Suprapubic skin (tissue), 4 donors: ENCODE measurements at regions not wholly inside any gene's neighbourhood (a gene's known extent, or its start where the extent isn't known, plus 50 kb on each side); places are given as distances from the start of the nearest gene placed in this dataset.

ENCODE experiments used
- EP300 ChIP-seq: sonication (generic); formaldehyde crosslinking; IDR thresholded peaks from one replicate; pipeline ENCODE4 v1.6.1; 2017; ENCODE audit warnings: antibody characterized with exemption
- POLR2A ChIP-seq, 2 donors: fragments of 450-650 bp; IDR thresholded peaks; one replicate each; pipeline ENCODE4 v1.6.1; 2017; ENCODE audit warnings: antibody characterized with exemption in 2 of 2, mild to moderate bottlenecking in 2 of 2, moderate library complexity in 2 of 2
- POLR2AphosphoS5 ChIP-seq, 3 donors: sonication (generic); formaldehyde crosslinking; IDR thresholded peaks; one replicate each; pipeline ENCODE4 v1.6.1; 2017; ENCODE audit warnings: antibody characterized with exemption in 3 of 3
- TF ChIP-seq, protein P1 (sequence below), 2 donors: fragments of 200-600 bp in 1 of 2; fragments of 450-650 bp in 1 of 2; sonication (generic) in 1 of 2; IDR thresholded peaks; one replicate each; pipeline ENCODE4 v1.5.1; 2016 to 2019; ENCODE audit warnings: antibody characterized with exemption in 2 of 2, mild to moderate bottlenecking in 1 of 2, moderate library complexity in 1 of 2

GRCh38 chr2:168355121-168355520 is 101.0 kb upstream of the CERS6 start:
- TF ChIP-seq POLR2A (IDR thresholded peaks at IDR 0.05) (no peak), POLR2AphosphoS5 (IDR thresholded peaks at IDR 0.05) (no peak), EP300 (no peak)
- TF ChIP-seq, protein P1, sequence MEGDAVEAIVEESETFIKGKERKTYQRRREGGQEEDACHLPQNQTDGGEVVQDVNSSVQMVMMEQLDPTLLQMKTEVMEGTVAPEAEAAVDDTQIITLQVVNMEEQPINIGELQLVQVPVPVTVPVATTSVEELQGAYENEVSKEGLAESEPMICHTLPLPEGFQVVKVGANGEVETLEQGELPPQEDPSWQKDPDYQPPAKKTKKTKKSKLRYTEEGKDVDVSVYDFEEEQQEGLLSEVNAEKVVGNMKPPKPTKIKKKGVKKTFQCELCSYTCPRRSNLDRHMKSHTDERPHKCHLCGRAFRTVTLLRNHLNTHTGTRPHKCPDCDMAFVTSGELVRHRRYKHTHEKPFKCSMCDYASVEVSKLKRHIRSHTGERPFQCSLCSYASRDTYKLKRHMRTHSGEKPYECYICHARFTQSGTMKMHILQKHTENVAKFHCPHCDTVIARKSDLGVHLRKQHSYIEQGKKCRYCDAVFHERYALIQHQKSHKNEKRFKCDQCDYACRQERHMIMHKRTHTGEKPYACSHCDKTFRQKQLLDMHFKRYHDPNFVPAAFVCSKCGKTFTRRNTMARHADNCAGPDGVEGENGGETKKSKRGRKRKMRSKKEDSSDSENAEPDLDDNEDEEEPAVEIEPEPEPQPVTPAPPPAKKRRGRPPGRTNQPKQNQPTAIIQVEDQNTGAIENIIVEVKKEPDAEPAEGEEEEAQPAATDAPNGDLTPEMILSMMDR (IDR thresholded peaks at IDR 0.05) = no peak
